Epithelial cell of proximal tubule (primary cell): ENCODE measurements at regions not wholly inside any gene's neighbourhood (a gene's known extent, or its start where the extent isn't known, plus 50 kb on each side); places are given as distances from the start of the nearest gene placed in this dataset.

Experiments used
- DNase-seq: peaks from one replicate; pipeline ENCODE4 v3.0.0-alpha.2; 2011; ENCODE audit warnings: low read depth
- H3K4me3 ChIP-seq: 2 replicates; pipeline ENCODE4 v1.5.1; 2011; ENCODE audit warnings: low read depth, mild to moderate bottlenecking, low read length
- TF ChIP-seq, protein P1 (sequence below): conservative IDR thresholded peaks from 2 replicates; pipeline ENCODE4 v1.5.1; 2012; ENCODE audit warnings: low read depth, mild to moderate bottlenecking, low read length

- TF ChIP-seq, protein P1, sequence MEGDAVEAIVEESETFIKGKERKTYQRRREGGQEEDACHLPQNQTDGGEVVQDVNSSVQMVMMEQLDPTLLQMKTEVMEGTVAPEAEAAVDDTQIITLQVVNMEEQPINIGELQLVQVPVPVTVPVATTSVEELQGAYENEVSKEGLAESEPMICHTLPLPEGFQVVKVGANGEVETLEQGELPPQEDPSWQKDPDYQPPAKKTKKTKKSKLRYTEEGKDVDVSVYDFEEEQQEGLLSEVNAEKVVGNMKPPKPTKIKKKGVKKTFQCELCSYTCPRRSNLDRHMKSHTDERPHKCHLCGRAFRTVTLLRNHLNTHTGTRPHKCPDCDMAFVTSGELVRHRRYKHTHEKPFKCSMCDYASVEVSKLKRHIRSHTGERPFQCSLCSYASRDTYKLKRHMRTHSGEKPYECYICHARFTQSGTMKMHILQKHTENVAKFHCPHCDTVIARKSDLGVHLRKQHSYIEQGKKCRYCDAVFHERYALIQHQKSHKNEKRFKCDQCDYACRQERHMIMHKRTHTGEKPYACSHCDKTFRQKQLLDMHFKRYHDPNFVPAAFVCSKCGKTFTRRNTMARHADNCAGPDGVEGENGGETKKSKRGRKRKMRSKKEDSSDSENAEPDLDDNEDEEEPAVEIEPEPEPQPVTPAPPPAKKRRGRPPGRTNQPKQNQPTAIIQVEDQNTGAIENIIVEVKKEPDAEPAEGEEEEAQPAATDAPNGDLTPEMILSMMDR = no peak
- no peak for DNase-seq
- no peak overlapping the region for H3K4me3 ChIP-seq
Observed at GRCh38 chr3:190194506-190194905, 73.8 kb upstream of the P3H2 start.

GRCh38 chr3:190193210-190193609 lies 72.5 kb upstream of the P3H2 start:
- no peak overlapping the region for H3K4me3 ChIP-seq
- TF ChIP-seq, protein P1 = no peak
- no peak for DNase-seq

GRCh38 chr3:190192739-190193138 lies 72.0 kb upstream of the P3H2 start:
- TF ChIP-seq, protein P1 = no peak
- no peak overlapping the region for H3K4me3 ChIP-seq
- DNase-seq = no peak

- no peak overlapping the region for H3K4me3 ChIP-seq
- no peak for DNase-seq
- TF ChIP-seq, protein P1 = no peak
Observed at GRCh38 chr3:190192087-190192486, 71.4 kb upstream of the P3H2 start.

GRCh38 chr3:190188197-190188596 lies 67.5 kb upstream of the P3H2 start:
- H3K4me3 ChIP-seq = no peak overlapping the region
- no peak for DNase-seq
- TF ChIP-seq, protein P1 = no peak

DNA sequence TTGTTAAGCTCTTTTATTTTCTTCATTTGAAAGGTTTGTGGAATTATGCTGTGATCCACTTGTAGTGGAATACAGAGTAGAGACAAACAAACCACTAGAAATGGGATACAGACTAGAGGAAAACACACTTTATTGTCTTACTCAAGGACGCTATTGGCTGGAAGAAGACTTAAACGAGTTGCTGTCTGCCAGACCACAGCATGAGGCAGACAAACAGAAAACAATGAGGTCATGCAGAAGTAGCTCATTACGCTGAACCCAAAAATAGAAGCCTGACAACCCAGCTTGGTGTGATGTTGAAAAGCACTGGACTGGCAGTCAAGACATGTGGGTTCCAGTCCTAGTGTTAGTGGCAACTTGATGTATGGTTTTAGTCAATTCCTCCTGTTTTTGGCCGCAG lies 62.4 kb upstream of the P3H2 start:
- DNase-seq = peak; percentile 72
- no peak overlapping the region for H3K4me3 ChIP-seq
- TF ChIP-seq, protein P1 = no peak

GRCh38 chr3:190182418-190183043 lies 61.8 kb upstream of the P3H2 start:
- no peak overlapping the region for H3K4me3 ChIP-seq
- TF ChIP-seq, protein P1 = no peak
- DNase-seq = no peak
